ENCODE measurements at regions not wholly inside any gene's neighbourhood (a gene's known extent, or its start where the extent isn't known, plus 50 kb on each side); places are given as distances from the start of the nearest gene placed in this dataset.
"Not testable (repeated sequence)": the region's sequence is repeated elsewhere in the genome, so short reads cannot be mapped to it uniquely, and the experiment has no call there.

DNA sequence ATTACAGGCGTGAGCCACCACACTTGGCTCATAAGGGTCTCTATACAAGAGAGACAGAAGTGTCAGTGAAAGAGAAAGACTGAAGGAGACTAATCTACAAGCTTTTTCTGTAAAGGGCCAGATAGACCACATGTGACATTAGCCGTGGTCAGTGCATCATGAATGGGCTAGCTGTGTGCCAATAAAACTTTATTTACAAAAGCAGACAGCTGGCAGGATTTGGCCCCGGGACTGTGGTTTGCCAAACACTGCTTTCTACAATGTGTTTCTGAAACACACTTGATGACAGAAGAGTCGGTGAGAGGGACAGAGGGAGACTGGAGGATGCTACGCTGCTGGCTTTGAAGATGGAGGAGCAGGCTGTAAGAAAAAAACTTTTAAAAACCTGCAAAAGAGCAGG is 285.4 kb downstream of the TFAP2C start:
- no peaks in the 10 kb centered on the region for H3K4me1 ChIP-seq (ENCODE audit: control insufficient read depth in 2 of 3, insufficient read depth in 2 of 3, low read depth in 1 of 3, low read length in 3 of 3)
- intact Hi-C loops (cut with DNase I): no loop called here
- DNase-seq (no peak), FAIRE-seq (no peak)
- no peaks in the 10 kb centered on the region for H3K36me3 ChIP-seq (ENCODE audit: control insufficient read depth in 2 of 3, insufficient read depth in 3 of 3, low read length in 3 of 3)
- H3K27ac ChIP-seq (ENCODE audit: low read depth in 2 of 2, low read length in 2 of 2): no peak overlapping the region
- TF ChIP-seq, protein P1, sequence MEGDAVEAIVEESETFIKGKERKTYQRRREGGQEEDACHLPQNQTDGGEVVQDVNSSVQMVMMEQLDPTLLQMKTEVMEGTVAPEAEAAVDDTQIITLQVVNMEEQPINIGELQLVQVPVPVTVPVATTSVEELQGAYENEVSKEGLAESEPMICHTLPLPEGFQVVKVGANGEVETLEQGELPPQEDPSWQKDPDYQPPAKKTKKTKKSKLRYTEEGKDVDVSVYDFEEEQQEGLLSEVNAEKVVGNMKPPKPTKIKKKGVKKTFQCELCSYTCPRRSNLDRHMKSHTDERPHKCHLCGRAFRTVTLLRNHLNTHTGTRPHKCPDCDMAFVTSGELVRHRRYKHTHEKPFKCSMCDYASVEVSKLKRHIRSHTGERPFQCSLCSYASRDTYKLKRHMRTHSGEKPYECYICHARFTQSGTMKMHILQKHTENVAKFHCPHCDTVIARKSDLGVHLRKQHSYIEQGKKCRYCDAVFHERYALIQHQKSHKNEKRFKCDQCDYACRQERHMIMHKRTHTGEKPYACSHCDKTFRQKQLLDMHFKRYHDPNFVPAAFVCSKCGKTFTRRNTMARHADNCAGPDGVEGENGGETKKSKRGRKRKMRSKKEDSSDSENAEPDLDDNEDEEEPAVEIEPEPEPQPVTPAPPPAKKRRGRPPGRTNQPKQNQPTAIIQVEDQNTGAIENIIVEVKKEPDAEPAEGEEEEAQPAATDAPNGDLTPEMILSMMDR (IDR thresholded peaks at IDR 0.05; ENCODE audit: borderline replicate concordance, extremely low read depth, insufficient read depth): no peak
- H3K4me3 ChIP-seq (ENCODE audit: low read length in 3 of 3): no peak overlapping the region
- no peaks in the 10 kb centered on the region for H3K27me3 ChIP-seq (ENCODE audit: control insufficient read depth, insufficient read depth, low read length)
- no peak overlapping the region for H3K9ac ChIP-seq (ENCODE audit: low read length in 3 of 3)
- no peaks in the 10 kb centered on the region for H3K9me3 ChIP-seq (ENCODE audit: control insufficient read depth in 2 of 3, insufficient read depth in 1 of 3, low read length in 3 of 3)

DNA sequence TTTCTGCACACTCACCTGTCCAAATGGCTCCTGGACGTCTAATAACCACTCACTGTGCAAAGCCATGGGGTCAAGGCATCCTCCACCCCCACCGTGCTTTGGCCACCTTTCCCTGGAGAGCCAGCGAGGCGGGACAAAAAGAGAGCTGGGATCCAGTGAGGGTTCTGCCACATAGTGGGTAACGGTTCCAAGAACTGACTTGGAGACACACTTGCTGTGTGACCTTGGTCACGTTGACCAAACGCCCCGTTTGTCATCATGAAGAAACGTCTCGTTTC is 287.2 kb downstream of the TFAP2C start:
- Histone ChIP-seq H3K27me3 (ENCODE audit: control insufficient read depth, insufficient read depth, low read length) (peaks cover 2% of the 10 kb centered on the region), H3K27ac (ENCODE audit: low read depth in 2 of 2, low read length in 2 of 2) (no peak overlapping the region), H3K4me1 (ENCODE audit: control insufficient read depth in 2 of 3, insufficient read depth in 2 of 3, low read depth in 1 of 3, low read length in 3 of 3) (no peaks in the 10 kb centered on the region), H3K36me3 (ENCODE audit: control insufficient read depth in 2 of 3, insufficient read depth in 3 of 3, low read length in 3 of 3) (no peaks in the 10 kb centered on the region), H3K4me3 (ENCODE audit: low read length in 3 of 3) (no peak overlapping the region), H3K9ac (ENCODE audit: low read length in 3 of 3) (no peak overlapping the region), H3K9me3 (ENCODE audit: control insufficient read depth in 2 of 3, insufficient read depth in 1 of 3, low read length in 3 of 3) (no peaks in the 10 kb centered on the region)
- intact Hi-C loops (cut with DNase I): no loop called here
- FAIRE-seq (no peak), DNase-seq (no peak)
- TF ChIP-seq, protein P1 (IDR thresholded peaks at IDR 0.05; ENCODE audit: borderline replicate concordance, extremely low read depth, insufficient read depth): no peak

DNA sequence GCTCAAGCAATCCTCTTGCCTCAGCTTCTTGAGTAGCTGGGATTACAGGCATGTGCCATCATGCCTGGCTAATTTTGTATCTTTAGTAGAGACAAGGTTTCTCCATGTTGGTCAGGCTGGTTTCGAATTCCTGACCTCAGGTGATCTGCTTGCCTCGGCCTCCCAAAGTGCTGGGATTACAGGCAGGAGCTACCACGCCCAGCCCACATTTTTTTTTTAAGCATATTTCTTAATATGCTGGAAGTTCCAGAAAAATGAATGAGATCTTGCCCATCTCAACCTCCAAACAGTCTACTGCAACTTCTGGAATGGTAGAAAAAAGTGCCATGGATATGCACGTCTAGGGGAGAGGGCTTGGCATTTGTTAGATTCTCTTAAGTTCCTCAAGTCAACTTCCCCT is 290.9 kb downstream of the TFAP2C start:
- not testable (repeated sequence) for DNase-seq
- peaks cover 24% of the 10 kb centered on the region for H3K27me3 ChIP-seq (ENCODE audit: control insufficient read depth, insufficient read depth, low read length)

DNA sequence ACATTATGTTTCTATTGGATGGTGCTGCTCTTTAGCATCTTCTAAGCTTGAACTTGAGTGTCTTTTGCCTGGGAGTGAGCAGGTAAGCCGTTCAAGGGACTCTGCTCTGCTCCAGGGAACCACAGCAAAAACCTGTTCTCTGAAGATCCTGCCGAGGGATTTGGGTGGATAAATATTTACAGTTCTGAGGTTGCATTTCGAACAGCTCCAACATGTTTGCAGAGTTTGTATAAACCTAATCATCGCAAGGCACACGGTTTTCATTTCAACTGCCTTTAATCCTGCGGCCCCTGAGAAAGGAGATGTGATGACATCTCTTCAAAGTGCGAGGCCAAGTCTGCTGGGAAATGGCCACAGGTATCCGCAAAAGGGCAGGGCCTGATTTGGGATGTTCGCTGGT is 293.4 kb downstream of the TFAP2C start:
- Histone ChIP-seq H3K27ac (ENCODE audit: low read depth in 2 of 2, low read length in 2 of 2) (no peak overlapping the region), H3K9ac (ENCODE audit: low read length in 3 of 3) (no peak overlapping the region), H3K4me1 (ENCODE audit: control insufficient read depth in 2 of 3, insufficient read depth in 2 of 3, low read depth in 1 of 3, low read length in 3 of 3) (no peaks in the 10 kb centered on the region), H3K27me3 (ENCODE audit: control insufficient read depth, insufficient read depth, low read length) (peaks cover 47% of the 10 kb centered on the region), H3K4me3 (ENCODE audit: low read length in 3 of 3) (no peak overlapping the region), H3K9me3 (ENCODE audit: control insufficient read depth in 2 of 3, insufficient read depth in 1 of 3, low read length in 3 of 3) (no peaks in the 10 kb centered on the region), H3K36me3 (ENCODE audit: control insufficient read depth in 2 of 3, insufficient read depth in 3 of 3, low read length in 3 of 3) (no peaks in the 10 kb centered on the region)
- intact Hi-C loops (cut with DNase I): no loop called here
- DNase-seq (no peak), FAIRE-seq (no peak)
- TF ChIP-seq, protein P1 (IDR thresholded peaks at IDR 0.05; ENCODE audit: borderline replicate concordance, extremely low read depth, insufficient read depth): no peak

More for the DNA sequence above, 290.9 kb downstream of the TFAP2C start:
- FAIRE-seq; H3K4me1 ChIP-seq (ENCODE audit: control insufficient read depth in 2 of 3, insufficient read depth in 2 of 3, low read depth in 1 of 3, low read length in 3 of 3); H3K27ac ChIP-seq (ENCODE audit: low read depth in 2 of 2, low read length in 2 of 2); H3K9ac ChIP-seq (ENCODE audit: low read length in 3 of 3); H3K4me3 ChIP-seq (ENCODE audit: low read length in 3 of 3); intact Hi-C loops (cut with DNase I); H3K9me3 ChIP-seq (ENCODE audit: control insufficient read depth in 2 of 3, insufficient read depth in 1 of 3, low read length in 3 of 3); H3K36me3 ChIP-seq (ENCODE audit: control insufficient read depth in 2 of 3, insufficient read depth in 3 of 3, low read length in 3 of 3): not testable (repeated sequence)

Measured in kidney (tissue), 13 donors.